Peyer's patch (tissue), 4 donors: ENCODE measurements at regions not wholly inside any gene's neighbourhood (a gene's known extent, or its start where the extent isn't known, plus 50 kb on each side); places are given as distances from the start of the nearest gene placed in this dataset.

ENCODE experiments used
- CTCF ChIP-seq, 6 experiments: fragments of 450-650 bp in 4 of 6; fragments of 200-600 bp in 2 of 6; sonication (generic) in 1 of 6; IDR thresholded peaks; one replicate each; pipeline ENCODE4 v1.5.1; 2017 to 2019; ENCODE audit warnings: antibody characterized with exemption in 6 of 6, mild to moderate bottlenecking in 3 of 6, moderate library complexity in 1 of 6
- POLR2A ChIP-seq, 2 donors: fragments of 450-650 bp; IDR thresholded peaks; one replicate each; pipeline ENCODE4 v1.5.1; 2017; ENCODE audit warnings: antibody characterized with exemption in 2 of 2, mild to moderate bottlenecking in 2 of 2, moderate library complexity in 2 of 2

- no peak for TF ChIP-seq CTCF (IDR thresholded peaks at IDR 0.05)
- TF ChIP-seq POLR2A (IDR thresholded peaks at IDR 0.05): no peak
Measured at GRCh38 chr14:97380539-97380941, 583.4 kb downstream of the VRK1 start.
